ENCODE measurements at regions not wholly inside any gene's neighbourhood (a gene's known extent, or its start where the extent isn't known, plus 50 kb on each side); places are given as distances from the start of the nearest gene placed in this dataset.
"Not testable (repeated sequence)": the region's sequence is repeated elsewhere in the genome, so short reads cannot be mapped to it uniquely, and the experiment has no call there.

DNA sequence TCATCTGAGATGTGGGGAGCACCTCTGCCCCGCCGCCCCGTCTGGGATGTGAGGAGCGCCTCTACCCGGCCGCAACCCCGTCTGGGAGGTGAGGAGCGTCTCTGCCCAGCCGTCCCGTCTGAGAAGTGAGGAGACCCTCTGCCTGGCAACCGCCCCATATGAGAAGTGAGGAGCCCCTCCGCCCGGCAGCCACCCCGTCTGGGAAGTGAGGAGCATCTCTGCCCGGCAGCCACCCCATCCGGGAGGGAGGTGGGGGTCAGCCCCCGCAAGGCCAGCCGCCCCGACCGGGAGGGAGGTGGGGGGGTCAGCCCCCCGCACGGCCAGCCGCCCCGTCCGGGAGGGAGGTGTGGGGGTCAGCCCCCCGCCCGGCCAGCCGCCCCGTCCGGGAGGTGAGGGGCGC is 89.9 kb downstream of the PHLDA1 start:
- not testable (repeated sequence) for DNase-seq

DNA sequence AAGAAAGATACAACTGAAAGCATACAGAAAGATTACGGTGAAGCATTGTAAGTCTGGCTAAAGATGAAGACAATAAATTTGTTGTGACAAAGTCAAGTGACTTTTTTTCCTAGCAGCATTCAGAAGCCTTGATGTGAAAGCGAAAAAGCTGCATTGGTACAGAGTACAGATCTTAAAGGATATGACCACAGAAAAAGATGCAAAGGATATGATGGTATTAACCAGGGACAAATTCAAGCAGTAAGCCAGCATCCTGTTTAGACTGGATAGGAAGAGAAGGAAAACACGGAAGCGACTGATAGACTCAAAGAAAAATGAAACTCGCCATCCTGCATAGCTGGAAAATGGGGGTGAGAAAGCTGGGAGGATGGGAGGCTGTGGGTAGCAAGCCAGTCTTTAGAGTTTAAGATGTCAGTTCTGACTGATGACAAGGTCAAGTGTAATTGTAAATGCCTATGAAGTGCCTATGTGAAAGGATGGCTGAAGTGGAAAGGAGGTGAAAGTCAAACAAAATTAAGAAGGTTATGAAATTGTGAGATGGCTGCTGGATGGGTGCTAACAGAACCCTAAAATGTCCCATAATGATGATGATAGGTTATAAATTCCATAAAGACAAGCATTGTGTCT is 92.4 kb downstream of the PHLDA1 start:
- no peak for DNase-seq

DNA sequence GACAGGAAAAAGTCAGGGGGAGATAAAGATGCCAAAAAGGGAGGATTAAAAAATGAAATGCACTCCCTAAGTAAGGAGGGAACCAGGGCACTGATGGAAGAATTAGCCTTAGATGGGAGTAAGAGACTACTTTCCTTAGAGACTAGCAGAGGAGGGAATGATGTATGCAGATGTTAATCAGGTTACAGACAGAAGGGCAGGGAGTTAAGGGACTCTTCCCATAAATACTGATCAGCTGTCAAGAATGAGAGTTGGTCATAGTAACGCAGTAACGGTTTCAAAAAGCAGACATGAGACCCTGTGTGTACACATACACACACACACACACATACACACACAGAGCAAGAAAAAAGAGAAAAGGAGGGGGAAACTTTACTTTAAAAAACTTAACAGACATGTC is 93.4 kb downstream of the PHLDA1 start:
- DNase-seq, result no peak

DNA sequence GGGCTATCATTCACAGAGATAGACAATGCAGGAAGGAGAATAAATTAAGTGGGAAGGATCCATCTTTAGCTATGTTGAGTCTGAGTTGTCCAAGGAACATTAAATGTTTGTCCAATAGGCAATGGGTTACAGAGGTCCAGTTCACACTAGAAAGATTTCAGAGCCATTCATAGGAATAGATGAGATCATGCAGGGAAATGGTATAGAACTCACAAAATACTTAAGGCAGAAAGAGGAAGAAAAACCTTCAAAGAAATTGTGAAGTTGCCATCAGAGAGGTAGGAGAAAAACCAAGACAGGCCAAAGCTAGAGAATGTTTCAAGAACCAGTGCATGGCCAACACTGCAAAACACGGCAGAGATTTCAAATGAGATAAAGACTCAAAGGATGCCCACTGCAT is 94.1 kb downstream of the PHLDA1 start:
- no peak for DNase-seq

DNA sequence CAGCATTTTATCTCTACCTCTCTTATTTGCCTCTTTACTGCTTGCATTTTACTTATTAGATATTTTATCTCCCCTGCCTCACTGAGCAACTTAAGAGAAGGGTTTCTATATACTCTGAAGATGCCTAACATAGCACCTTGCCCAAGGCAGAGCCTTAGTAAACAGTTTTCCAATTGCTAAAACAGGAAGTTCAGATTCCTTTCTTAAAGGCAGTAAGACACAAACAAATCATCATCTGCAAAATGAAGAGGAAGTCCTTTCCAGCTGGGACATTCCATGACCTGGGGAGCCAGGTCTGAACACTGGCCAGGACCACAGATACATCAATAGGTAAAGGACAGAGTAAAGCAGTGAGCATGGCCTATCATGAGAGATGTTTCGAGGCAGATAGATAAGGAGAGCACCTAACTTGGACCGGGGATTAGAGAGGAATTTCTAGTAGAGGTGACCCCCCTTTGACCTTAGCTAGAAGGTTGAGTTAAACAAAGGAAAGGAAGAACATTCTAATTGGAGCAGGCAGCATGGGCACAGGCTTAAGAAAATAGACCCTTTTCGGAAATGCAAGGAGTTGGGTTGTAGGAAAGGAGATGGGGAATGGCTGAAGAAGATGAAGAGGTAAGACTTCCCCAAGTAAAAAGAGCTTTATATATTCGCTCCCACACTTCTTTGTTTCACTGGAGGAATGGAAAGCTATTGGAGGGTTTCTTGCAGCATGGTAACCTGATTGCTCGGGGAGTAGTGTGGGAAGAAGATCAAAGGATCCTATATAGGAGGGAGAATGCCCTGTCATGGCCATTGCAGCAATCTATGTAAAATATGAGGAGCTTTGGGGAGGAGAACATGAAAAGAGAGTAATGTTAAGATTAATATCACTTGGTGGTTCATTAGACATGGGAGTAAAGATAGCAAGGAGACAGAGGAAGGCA is 94.8 kb downstream of the PHLDA1 start:
- DNase-seq, result no peak

DNA sequence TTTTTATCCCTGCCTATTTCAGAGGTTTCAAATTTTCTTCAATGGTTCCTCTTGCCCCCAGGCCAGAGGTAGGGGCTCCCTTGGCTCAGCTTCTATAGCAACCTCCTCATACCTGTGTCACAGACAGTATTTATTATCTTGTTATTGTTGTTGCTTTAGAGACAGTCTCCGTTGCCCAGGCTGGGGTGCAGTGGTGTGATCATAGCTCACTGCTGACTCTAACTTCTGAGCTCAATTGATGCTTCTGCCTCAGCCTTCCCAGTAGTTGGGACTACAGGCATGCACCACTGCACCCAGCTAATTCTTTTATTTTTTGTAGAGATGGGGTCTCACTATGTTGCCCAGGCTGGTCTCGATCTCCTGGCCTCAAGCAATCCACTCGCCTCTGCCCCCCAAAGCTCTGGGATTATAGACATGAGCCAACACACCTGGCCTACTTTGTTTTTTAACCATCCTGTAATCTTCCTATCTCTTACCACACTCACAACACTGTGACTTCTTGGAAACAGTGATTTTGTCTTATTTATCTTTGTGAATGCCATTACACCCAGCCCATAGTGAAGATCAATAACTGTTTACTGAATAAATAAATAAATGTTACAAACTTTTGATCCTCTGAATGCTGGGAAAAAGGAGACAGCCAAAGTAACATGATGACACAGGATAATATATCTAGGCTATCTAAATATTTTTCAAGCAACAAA is 95.9 kb downstream of the PHLDA1 start:
- no peak for DNase-seq

DNA sequence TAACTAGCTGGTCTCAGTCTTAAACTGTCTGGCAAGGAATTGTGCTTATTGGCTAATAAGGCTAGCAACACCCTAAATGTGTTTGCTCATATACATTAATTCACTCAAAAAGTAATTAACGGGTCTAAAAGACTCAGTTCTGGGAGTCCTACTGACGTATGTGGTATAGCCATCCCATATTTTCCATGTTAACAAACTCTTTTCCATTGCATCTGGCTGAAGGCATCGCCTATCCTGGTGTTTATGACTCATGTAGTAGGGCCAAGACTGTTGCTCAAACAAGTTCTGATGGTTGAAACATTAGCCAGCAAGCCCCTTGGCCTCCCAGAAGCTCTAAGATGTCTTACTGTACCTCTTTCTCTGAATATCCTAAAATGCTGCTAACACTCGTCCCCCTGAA is 98.5 kb downstream of the PHLDA1 start:
- no peak for DNase-seq

DNA sequence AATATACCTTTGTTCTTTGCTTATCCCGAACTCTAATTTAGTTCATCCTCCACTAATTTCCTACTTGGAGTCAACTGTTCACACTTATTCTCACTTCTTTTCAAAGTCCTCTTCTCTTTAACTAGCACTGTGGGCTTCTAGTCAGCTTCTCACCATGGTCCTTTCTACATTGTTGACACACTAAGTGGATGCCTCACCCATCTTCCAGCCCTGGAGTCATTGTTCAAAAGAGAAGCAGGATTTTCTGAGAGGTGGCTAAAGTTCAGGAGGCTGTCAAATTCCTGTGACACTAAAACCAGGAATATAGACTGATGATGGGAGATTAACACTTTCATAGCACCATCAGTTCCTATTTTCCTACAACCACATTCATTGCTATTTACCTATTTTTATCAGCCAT is 99.3 kb downstream of the PHLDA1 start:
- no peak for DNase-seq

DNA sequence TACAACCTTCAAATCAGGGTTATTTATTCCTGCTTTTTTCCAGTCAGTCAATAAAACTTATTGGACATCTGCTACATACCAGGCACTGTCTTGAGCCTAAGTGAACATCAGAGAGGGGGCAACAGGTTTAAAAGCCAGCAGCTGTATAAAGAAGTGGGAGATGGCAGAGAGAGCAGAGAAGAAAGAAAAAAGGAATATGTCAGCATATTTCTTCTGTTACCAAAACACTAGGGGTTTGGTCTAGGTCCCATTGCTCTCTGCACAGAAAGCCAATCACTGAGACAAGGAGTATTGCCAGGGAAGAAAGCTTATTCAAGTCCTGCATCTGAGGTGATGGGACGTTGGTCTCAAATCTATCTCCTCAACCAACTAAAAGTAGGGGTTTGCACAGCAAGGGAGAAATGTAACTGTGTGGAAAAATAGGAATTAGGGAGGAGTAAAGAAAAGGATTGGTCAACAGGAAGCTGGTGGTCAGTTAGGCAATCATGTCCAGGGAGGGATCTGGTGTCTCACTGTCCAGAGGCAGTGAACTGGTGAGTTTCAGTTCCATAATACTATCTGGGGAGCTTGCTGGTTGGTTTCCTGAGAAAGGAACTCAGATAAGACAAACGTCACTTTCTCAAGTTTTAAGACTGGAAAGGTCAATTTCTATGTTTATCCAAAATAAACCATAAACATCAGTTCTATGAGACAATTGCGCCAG is 107.5 kb downstream of the PHLDA1 start:
- no peak for DNase-seq

DNA sequence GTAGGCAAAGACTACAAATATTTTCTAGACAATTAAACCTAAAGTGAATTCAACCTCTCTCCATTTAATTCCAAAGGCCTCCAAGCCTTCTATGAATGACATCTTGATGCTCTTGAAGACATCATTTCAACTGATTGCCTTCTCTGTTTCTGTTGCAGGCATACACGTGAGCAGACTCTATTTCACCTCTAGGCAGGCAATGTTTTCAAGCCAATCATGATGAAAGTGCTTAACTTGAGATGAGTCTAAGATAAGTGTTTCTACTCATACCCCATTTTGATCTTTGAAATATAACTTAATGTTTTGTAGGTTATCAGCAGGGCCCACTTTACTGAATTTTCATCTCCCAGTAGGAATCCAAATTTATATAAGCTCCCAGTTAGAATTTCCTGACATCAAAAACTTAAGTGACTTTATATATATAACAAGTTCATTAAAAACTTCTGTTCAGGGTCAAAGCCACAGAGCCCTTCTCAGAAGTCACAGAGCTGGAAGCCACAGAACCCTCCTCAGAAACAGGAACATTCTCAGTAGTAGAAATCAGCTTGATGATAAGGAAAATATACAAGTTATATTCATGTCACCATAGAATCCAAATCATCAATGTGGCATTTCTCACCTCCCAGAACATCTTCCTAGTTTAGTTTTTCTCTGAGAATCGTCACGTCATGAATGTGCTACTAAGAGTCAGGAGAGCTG is 108.5 kb downstream of the PHLDA1 start:
- DNase-seq, result no peak

DNA sequence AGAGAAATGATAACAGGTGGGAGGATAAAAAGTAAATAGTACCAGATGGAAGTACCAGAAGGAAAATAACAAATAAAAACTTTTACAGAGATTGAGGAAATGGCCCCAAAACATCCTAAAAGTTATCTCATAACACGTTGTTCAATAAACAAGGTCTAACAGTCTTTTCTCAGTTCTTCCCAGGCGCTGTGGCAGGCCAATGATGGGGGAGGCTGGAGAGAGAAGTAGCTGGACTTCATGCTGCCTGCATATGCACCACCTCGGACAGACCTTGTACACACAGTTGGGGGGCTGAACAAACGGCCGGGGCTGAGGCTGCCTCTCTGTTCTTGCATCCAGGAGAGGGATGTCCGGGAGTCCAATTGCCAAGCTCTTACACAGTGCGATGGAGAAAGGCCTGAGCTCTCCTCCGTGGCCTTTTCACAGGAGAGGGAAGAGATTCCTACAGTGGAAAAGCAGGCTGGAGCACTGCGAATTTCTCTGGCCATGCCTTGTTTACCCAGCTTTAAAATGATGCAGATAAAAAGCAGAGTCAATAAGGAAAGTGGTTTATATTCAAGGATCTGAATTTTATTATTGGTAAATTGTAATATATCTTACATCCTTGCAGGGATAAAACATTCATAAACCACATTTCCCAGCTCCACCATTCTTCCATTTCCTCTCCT is 109.8 kb downstream of the PHLDA1 start:
- no peak for DNase-seq

DNA sequence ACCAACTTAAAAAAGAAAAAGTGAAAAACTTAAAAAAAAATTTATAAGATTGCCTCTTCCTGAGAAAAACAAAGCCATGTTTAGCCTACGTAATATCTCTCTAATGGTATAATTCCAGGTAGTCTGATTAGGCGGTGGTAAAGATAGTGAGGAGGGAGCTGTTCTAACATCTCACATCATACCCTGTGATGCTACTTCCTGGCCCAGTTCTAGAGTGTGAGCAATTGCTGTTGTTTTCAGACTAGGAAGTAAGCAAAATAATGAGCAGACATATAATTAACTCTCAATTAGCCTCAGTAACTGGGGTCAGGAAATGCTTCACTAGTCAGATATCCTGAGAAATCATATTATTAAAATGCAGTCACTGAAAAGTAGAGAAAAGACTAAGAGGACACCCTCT is 113.9 kb downstream of the PHLDA1 start:
- no peak for DNase-seq

DNA sequence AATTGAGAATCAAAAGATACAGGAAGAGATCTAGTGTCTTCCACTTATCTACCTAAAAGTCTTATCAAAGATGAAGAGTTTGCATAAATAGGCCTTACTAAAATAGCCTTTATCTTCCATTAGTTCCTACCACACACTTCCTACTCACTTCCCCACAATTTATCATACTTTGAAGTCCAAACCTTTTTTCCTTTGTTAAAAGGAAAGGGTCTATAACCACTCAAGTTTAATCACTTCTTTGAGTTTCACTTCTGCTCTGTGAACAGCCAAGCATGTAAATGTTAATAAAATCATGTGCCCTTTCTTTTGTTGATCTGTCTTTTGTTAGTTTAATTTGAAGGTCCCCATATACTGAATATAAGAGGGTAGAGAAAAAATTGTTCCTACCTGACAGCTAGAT is 114.5 kb downstream of the PHLDA1 start:
- no peak for DNase-seq

DNA sequence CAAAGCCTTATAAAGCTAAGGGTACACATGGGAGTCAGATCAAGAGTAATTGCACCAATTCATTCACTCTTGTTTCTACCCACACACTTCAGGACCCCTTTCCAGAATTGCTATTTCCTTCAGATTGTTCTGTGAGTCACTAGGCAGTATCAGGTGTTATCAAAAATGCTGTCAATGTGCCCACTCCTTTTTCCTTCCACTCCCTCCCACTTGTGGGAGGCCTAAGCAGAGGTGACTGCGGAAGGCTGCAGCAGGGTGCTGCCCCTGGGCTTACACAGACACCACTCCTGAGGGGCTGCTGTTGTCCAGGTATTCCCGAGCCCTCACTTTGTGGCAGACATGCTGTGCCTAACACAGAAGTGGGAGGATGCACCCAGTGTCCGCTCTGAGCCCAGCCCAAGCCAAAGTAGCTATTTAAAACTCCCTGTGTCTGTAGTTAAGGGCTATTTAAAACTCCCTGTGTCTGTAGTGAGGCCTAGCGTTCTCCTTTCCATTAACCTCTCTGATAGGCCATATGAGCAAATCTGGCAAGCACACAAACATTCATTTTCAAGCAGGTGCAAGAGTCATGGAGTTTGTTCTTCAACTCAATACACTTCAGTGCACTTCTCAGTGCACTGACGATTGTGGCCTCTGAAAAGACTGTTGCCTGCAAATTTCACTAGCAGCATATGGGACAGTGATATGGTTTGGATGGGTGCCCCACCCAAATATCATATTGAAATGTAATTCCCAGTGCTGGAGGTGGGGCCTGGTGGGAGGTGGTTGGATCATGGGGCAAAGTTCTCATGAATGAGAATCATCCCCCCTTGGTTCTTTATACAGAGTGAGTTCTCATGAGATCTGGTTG is 117.8 kb downstream of the PHLDA1 start:
- DNase-seq, result peak; percentile 64

DNA sequence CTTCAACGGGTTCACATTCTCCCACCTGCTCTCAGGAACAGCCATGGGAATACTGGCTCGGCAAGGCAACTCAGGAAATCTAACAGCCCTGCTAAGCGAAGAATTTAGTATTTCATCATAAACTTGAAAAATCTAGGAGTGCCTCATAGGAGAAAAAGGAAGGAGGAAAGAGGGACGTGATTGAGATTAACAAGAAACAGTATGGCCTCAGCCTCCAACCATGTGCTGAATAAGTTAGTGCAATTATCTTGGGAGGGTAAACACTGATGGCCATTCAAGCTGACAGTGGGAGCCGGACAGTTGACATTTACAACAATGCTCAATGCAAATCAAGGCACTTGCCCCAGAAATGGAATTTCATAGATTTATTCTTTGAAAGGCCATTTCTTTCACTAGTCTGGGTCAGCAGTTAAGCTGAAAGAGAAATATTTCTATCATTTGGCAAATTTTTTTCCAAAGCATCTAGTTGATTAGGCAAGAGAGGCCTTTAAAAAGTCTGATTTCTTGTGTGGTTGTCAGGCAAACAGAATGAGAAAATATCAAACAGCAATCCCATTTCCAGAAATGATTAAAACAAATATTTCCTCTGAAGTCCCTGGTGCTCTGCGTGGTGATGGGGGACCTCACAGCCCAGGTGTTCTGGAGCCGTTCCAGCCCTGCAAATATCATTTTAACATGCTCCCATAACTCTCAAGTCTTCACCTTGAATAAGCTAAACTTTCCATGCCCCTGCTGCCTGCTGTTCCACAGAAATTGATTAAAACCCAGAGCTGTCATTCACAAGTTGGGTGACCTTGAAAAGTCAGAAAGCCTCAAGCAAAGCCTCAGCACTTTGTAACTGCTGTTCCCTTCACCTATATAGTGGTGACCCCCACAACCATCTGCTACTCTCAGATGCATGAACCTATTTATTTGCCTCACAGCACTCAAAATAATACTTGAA is 121.6 kb downstream of the PHLDA1 start:
- DNase-seq, result no peak

DNA sequence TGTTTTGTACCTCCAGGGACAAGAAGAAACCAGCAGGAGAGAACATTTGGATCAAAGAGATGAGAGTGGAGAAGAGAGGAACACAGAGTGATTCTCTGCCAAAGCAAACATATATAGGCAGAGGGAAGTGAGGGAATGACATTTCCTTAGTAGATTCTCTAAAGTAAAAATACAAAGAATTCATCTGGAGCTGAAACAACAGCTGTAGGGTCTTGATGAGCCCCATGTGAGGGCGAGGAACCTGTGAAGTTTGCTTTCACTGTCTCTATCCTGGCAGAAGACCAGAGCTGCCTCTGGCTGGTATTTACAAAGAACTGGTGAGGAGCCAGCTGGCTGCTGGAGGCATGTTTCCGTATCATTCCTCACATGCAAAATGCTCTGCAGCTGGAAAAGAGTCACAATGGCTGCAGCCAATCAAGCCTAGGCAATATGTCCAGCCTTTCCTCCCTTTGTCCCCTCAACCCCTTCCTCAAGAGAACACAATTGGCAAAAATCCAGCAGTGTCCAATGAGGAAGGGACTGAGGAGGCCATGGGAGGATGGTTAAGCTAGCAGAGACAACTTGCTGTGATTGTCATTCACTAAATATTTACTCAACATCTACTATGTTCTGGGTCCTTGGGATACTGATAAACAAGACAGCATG is 122.5 kb downstream of the PHLDA1 start:
- DNase-seq, result no peak

DNA sequence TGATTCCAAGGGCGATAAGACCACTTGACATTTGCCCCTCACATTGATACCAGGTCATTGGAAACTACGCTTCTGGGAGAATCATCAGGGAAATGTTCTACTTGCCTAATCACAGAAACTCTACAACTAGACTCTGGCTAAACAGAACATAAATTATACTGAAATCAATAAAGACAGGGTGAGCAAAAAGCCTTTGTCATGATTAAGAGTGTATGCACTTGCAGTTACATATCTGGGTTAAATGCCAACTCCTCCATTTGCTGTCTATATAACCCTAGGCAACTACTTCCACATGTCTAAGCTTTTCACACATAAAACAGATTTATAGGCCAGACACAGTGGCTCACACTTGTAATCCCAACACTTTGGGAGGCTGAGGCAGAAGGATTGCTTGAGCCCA is 125.7 kb downstream of the PHLDA1 start:
- DNase-seq, result no peak

DNA sequence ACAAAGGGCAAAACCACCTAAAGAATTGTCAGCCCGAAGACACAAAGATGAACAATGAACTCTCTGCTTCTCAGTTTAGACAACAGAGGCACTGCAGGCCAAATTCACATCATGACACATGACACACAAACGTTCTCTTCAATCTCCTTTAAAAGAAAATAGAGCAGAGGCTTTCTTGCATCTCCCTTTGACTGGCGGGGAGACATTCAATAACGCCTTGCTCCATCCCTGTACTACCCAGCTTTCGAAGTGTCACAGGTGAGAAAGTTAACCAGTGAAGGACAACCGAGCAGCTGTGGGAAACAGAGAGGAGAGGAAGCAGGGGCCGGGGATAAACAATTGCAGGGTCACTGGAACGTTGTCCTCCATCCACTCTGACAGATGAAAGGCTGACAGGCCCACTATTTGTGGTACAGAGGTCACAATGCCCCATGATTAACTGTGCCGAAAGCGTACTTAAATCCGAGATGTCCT is 130.8 kb downstream of the PHLDA1 start:
- DNase-seq, result no peak

DNA sequence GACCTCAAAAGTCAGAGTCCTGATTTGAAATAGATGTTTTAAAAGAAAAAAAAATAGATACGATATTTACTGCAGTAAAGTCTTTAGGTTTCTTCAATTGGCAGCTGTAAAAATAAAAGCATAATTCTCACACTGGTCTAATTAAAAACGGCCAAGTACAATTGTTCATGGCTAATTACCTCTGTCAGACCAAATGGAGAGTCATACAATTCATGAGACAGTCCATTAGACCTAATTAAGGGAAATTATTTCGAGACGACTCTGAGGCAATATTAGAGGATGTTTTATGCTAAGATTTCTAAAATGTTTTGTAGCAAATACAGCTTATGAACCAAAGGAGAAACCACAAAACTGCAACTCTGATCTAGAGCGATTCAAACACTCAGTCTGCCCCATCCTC is 131.3 kb downstream of the PHLDA1 start:
- no peak for DNase-seq

Data from stimulated activated CD8-positive, alpha-beta memory T cell treated with anti-CD3 and anti-CD28 coated beads, Interleukin-4, amount 100 ng/mL, for 48 hours (primary cell).